T-helper 9 cell (primary cell): ENCODE measurements at regions not wholly inside any gene's neighbourhood (a gene's known extent, or its start where the extent isn't known, plus 50 kb on each side); places are given as distances from the start of the nearest gene placed in this dataset.

Experiments
- DNase-seq: peaks from one replicate; pipeline ENCODE4 v3.0.0-alpha.2; 2020

DNA sequence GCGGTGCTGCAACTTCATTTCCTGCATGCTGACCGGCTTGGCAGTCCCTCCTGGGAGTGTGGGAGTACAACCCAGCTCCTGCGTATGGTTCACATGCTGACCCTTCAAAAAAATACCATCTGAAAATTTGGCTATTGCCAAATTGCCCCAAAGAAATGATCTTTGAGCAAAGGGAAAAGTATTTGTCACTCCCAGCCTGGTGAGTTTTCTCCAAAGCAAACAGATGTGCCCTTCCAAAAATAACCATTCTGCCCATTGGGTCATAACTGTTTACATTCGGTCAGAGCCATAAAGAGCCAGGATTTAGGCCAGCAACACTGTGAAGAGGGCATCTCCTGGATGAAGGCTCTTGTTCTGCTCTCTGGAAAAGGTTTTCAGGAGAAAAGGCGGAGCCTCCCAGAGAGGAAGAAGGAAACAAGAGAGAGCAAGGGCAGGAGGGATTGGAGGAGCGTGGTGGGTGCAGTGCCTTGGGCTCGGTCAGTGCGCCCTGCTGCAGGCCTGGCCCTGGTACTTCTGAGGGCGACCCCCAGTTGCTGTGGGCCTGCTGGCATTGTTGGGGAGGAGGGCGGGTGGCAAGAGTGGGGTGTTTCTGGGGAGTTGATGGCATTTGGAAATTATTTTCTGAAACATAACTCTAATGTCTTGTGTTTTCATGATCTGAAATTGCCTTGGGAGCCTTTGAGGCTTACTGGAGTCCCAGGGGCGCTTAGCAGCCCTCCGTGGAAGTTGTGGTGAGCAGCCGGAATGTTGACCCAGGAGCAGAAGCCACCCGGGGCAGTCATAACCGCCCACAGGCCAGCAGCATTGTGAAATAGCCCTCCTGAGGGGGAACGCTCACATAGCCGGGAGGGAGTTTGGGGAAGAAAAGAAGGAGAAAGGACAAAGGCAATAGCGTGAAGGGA lies 248.4 kb downstream of the MYLK4 start:
- DNase-seq: no peak

GRCh38 chr6:2497922-2498623 lies 252.6 kb downstream of the MYLK4 start:
- no peak for DNase-seq

DNA sequence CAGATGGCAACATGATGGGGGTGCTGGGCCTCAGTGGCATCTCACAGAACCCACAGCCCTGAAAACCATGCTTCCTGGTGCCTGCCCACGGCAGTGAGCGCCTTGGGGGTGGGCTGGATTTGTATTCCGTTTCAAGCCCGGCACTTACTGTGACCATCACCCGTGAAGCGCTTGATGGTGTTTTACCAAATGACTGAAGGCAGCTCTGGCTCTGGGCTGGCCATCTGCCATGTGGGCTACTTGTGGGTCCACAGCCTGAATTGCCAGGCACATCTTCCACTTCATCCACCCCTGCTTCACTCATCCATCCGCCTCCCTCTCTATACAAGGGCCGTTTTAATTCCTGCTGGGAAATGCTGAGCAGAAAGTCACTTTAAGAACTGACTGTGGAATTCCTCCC lies 250.9 kb upstream of the GMDS start:
- DNase-seq: no peak

DNA sequence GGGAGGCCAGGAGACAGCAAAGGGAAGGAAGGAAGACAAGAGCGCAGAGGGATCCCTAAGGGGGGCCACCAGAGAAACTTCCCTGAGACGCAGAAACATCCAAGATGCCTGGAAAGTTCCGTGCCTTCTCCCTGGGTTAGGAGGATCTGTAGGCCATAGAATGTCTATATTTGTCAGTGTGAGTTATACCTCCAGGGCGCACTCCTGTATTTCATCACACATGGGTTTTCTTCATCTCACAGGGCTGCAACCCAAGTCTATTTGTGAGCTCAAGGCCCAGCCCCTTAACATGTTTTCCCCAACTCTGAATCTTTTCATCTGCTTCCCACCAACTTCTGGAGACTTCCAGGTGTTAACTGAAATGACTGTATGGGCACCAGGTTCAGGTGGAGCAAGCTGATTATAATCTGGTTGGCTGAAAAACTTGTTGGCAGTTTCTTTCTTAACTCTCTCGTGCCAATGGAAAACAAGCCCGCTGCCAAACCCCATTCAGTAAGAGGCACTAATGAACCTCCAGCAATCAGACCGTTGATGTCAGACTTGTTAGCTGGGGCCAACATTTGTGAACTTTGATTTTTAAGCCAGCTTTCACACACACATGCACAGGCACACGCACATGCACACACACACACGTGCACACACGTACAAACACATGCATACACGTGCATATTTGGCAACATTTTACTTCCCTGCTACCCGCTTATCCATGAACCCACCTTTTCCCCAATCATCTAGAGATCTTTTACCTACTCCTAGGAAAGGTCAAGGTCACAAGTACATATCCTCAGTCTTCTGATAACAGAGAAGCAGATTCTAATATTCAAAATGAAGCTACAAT lies 247.5 kb upstream of the GMDS start:
- no peak for DNase-seq

GRCh38 chr6:2491137-2491536 lies 245.7 kb upstream of the GMDS start:
- DNase-seq: no peak

- DNase-seq: no peak
Observed at GRCh38 chr6:2488578-2488977, 243.2 kb upstream of the GMDS start.

GRCh38 chr6:2485116-2485515 lies 239.7 kb upstream of the GMDS start:
- DNase-seq: no peak

DNA sequence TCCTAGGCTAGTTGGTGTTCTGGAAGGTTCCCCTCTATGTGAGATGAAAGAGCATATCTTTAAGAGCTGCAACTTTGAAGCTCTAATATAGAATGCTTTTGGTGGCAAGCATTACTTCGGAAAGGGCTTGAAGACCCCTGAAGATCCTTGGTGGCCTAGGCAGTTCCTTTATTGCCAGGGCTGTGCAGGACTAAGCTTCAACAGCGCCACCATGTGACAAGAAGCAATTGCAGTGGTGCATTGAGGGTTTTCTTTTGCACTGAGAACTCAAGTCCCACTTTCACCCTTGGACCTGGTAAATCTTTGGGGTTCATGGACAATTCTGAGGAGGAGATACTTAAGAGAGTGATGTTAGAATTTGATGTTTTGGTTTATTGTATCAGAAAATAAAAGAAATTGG lies 237.4 kb upstream of the GMDS start:
- DNase-seq: no peak

DNA sequence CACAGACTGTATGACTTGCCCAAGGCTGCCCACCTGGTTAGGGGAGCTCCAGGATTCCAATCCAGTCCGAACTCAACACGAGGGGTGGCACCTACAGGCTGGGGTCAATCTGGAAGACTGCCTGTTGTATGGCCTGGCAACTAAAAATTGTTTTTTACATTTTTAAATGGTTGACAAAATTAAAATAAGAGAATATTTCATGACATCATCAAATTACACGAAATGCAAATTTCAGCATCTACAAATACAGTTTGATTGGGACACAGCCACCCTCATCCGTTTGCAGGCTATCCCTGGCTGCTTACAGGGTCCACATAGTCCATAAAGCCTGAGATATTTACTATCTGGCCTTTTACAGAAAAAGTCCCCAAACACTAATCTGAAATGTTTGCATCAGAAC lies 235.9 kb upstream of the GMDS start:
- DNase-seq: no peak

GRCh38 chr6:2480267-2480966 lies 235.0 kb upstream of the GMDS start:
- no peak for DNase-seq

DNA sequence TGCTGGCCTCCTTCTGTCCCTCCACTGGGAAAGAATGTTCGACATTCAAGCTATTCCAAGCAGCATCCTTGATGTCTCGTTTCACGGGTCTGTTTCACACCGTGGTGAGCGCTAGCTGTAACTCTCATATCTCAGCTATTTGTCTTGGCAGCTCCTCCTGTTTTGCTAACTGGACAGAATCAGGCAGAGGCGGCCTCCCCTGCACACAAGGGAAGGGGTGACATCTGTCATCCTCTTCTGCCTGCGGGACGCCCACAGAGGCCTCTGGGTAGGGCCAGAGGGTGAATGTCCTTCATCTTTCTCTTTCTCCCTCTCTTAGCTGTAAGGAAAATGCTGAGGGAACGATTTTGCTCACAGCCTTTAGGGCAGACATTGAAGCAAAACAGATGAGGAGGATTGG lies 232.8 kb upstream of the GMDS start:
- DNase-seq: no peak

GRCh38 chr6:2477666-2478065 lies 232.3 kb upstream of the GMDS start:
- no peak for DNase-seq

DNA sequence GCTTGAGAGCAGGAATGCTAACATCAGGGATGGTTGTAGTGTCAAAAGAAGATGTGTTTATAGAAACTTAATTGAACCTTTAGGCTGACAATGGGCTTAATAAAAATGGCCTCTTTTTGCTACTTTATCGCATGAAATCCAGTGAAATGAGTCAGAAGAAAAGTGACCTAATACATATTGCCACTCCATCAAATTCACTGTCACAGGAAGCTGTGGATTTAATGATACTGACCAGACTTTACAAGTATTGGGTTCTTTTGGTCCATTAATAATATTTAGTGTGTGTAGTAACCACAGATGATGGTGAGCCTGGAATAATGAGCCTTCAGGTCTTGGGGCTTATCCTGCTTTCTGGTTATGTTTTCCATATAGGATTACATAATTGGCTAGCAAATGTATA lies 231.8 kb upstream of the GMDS start:
- DNase-seq: no peak

GRCh38 chr6:2476376-2476775 lies 231.0 kb upstream of the GMDS start:
- no peak for DNase-seq

GRCh38 chr6:2471472-2471871 lies 226.1 kb upstream of the GMDS start:
- no peak for DNase-seq

- no peak for DNase-seq
Observed at GRCh38 chr6:2469428-2469827, 224.0 kb upstream of the GMDS start.

DNA sequence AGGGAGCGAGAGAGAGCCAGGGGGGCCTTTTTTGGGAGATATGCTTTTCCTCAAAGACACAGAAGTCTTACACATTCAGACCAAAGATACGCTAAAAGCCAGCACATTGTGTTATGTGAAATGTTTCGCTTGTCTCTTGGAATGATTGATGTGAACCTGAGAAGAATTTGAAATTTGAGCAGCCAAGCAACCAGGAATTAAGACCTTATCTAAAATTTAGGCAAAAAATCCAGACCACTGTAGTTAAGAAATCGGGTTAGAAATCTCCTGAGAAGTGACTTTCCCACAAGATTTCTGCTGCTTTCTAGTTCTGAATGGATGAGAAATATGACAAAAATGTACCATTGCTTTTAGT lies 223.2 kb upstream of the GMDS start:
- DNase-seq: no peak

DNA sequence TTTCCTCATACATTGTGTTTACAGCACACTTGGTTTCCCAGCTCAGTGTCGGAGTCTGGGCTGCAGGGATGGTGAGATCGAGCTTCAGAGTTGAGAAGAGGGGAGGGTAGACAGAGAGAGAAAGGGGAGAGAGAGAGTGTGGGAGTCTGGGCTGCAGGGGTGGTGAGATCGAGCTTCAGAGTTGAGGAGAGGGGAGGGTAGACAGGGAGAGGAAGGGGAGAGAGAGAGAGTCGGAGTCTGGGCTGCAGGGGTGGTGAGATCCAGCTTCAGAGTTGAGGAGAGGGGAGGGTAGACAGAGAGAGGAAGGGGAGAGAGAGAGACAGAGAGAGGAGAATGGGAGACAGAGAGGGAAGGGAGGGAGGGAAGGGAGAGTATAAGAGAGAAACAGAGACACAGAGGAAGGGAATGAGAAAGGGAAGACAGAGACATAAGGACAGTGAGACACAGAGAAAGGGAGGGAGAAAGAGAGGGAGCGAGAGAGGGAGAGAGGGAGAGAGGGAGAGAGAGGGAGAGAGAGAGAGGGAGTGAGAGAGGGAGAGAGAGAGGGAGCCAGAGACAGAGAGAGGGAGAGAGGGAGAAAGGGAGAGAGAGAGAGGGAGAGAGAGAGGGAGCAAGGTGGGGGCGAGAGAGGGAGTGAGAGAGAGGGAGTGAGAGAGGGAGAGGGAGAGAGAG lies 222.7 kb upstream of the GMDS start:
- no peak for DNase-seq

GRCh38 chr6:2465336-2465735 lies 219.9 kb upstream of the GMDS start:
- DNase-seq: no peak

DNA sequence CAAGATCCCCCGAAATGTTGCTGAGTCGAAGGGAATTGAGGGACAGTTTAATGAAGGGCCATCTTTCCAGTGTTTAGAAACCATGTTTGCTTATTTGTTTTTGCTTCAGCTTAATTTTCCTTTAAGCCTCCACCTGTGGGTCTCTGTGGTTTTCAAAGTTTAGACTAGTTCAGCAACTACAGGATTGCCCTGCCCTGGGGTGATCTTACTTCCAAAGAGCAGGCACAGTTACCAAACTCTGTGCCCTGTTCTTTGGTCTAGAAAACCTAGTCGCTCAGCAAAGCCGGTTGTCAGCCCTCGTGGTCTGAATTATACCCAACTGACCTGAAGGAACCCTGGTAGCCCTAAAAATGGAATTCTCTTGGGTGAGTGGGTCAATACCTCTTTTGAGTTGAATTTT lies 219.2 kb upstream of the GMDS start:
- no peak for DNase-seq

DNA sequence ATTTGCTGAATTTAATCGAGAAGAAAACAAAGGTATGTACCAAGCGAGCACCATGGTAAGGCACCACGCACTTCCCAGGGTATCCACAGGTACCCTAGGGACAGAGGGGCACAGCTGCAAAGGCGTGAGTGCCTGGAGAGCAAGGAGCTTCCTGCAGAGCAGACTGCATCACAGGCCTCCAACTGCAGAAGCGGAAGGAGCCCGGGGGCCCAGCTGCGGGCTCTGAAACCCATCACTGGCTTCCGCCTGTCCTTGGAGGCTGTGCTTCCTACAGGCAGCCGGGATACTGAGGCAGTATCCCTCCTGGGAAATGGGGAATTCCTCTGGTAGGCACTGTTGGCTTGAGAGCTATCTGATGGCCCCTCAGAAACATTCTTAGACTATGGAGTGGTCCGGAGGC lies 217.4 kb upstream of the GMDS start:
- DNase-seq: no peak

DNA sequence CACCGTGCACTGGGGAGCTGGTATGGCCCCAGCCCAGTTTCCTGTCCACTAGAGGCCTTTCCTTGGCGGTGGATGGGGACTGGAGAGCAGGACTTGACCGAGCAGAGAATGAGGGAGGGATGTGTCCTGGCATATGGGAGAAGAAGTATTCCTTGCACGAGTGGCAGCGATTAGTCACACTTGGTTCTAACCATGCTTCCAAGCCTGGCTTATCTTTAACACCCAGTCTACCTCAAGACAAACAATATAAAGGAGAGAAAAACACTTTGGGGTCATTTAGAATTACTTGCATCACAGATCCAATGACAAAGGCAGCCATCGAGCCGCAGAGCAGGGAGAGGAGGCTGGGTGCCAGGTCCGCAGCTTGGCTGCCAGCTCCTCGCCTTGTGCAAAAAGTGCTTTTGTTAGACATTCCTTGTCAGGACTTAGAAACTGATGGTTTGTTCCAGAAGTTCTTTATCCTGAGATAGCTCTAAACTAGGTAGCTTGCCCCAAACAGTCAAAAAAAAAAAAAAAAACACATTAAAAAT lies 214.9 kb upstream of the GMDS start:
- no peak for DNase-seq
